ENCODE measurements at regions not wholly inside any gene's neighbourhood (a gene's known extent, or its start where the extent isn't known, plus 50 kb on each side); places are given as distances from the start of the nearest gene placed in this dataset.

GRCh38 chr16:88301431-88301830 is 81.3 kb upstream of the ZNF469 start:
- ATAC-seq, result no peak

GRCh38 chr16:88301886-88302285 is 80.9 kb upstream of the ZNF469 start:
- TF ChIP-seq ISL1 (CRISPR knock-in tag; IDR thresholded peaks at IDR 0.05) (no peak), ZNF565 (CRISPR knock-in tag; conservative IDR thresholded peaks at IDR 0.05; ENCODE audit: low read depth) (no peak), TOX (CRISPR knock-in tag; IDR thresholded peaks at IDR 0.05; ENCODE audit: borderline replicate concordance) (no peak), TCF4 (CRISPR knock-in tag; IDR thresholded peaks at IDR 0.05; ENCODE audit: borderline replicate concordance) (no peak), ZC3H10 (CRISPR knock-in tag; IDR thresholded peaks at IDR 0.05) (no peak), RARB (CRISPR knock-in tag; IDR thresholded peaks at IDR 0.05) (no peak), ZFP3 (CRISPR knock-in tag; IDR thresholded peaks at IDR 0.05) (no peak), ZNF70 (CRISPR knock-in tag; IDR thresholded peaks at IDR 0.05) (no peak), TSHZ2 (CRISPR knock-in tag; IDR thresholded peaks at IDR 0.05) (no peak), CSDC2 (CRISPR knock-in tag; IDR thresholded peaks at IDR 0.05) (no peak), CREB5 (CRISPR knock-in tag; IDR thresholded peaks at IDR 0.05; ENCODE audit: low read depth) (no peak), BACH2 (CRISPR knock-in tag; IDR thresholded peaks at IDR 0.05; ENCODE audit: borderline replicate concordance) (no peak), SNAI2 (CRISPR knock-in tag; IDR thresholded peaks at IDR 0.05) (no peak), CSRNP3 (CRISPR knock-in tag; IDR thresholded peaks at IDR 0.05) (no peak), PPARA (CRISPR knock-in tag; IDR thresholded peaks at IDR 0.05; ENCODE audit: borderline replicate concordance) (no peak)
- ATAC-seq, result no peak

More at GRCh38 chr16:88301431-88301830, 81.3 kb upstream of the ZNF469 start:
- TF ChIP-seq PATZ1 (CRISPR knock-in tag; IDR thresholded peaks at IDR 0.05; ENCODE audit: borderline replicate concordance) (no peak), ZFP30 (CRISPR knock-in tag; IDR thresholded peaks at IDR 0.05) (no peak), ZNF565 (CRISPR knock-in tag; conservative IDR thresholded peaks at IDR 0.05; ENCODE audit: low read depth) (no peak), ZC3H10 (CRISPR knock-in tag; IDR thresholded peaks at IDR 0.05) (no peak), RARB (CRISPR knock-in tag; IDR thresholded peaks at IDR 0.05) (no peak), ESRRG (CRISPR knock-in tag; IDR thresholded peaks at IDR 0.05) (no peak), ARNTL (CRISPR knock-in tag; IDR thresholded peaks at IDR 0.05; ENCODE audit: borderline replicate concordance, low read depth) (no peak), ZNF8 (CRISPR knock-in tag; IDR thresholded peaks at IDR 0.05) (no peak), OSR1 (CRISPR knock-in tag; IDR thresholded peaks at IDR 0.05) (no peak), ISL1 (CRISPR knock-in tag; IDR thresholded peaks at IDR 0.05) (no peak), TOX (CRISPR knock-in tag; IDR thresholded peaks at IDR 0.05; ENCODE audit: borderline replicate concordance) (no peak), SNAI2 (CRISPR knock-in tag; IDR thresholded peaks at IDR 0.05) (no peak)

GRCh38 chr16:88302666-88303065 is 80.1 kb upstream of the ZNF469 start:
- no peak for ATAC-seq
- TF ChIP-seq ZNF70 (CRISPR knock-in tag; IDR thresholded peaks at IDR 0.05) (no peak), CSDC2 (CRISPR knock-in tag; IDR thresholded peaks at IDR 0.05) (no peak), TCF4 (CRISPR knock-in tag; IDR thresholded peaks at IDR 0.05; ENCODE audit: borderline replicate concordance) (no peak), POU6F1 (CRISPR knock-in tag; IDR thresholded peaks at IDR 0.05; ENCODE audit: borderline replicate concordance, low read depth) (no peak), TSHZ2 (CRISPR knock-in tag; IDR thresholded peaks at IDR 0.05) (no peak)
